ENCODE measurements at regions not wholly inside any gene's neighbourhood (a gene's known extent, or its start where the extent isn't known, plus 50 kb on each side); places are given as distances from the start of the nearest gene placed in this dataset.

DNA sequence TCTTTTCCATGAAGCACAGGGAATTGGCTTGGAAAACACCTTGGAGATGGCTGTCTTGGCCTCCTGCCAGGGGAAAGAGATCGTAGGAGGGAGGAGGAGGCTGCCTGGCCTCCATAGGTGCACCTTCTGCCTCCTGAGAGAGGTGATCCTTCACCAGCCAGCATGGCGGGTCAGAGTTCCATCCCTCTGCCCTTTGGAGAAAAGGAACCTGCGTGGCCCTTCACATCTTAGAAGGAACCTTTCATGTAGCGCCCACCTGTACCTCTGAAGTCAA, 58.2 kb upstream of the DRD2 start:
- H3K36me3 ChIP-seq (ENCODE audit: insufficient read depth, low read length): no peaks in the 10 kb centered on the region
- H3K79me2 ChIP-seq (ENCODE audit: insufficient read depth, low read length): no peaks in the 10 kb centered on the region
- ATAC-seq (ENCODE audit: insufficient read depth, low read depth): no peak
- DNase-seq: no peak
- H2AFZ ChIP-seq (ENCODE audit: low read depth, low read length): no peak overlapping the region
- no peaks in the 10 kb centered on the region for H3K9me3 ChIP-seq (ENCODE audit: insufficient read depth, low read length, severe bottlenecking)
- no peak overlapping the region for H3K27ac ChIP-seq (ENCODE audit: low read length)
- H3K9ac ChIP-seq (ENCODE audit: low read depth, low read length): no peak overlapping the region
- H4K20me1 ChIP-seq (ENCODE audit: insufficient read depth, low read length): no peaks in the 10 kb centered on the region
- H3K4me1 ChIP-seq (ENCODE audit: insufficient read depth, low read length): no peaks in the 10 kb centered on the region
- H3K4me3 ChIP-seq (ENCODE audit: low read depth in 1 of 2, low read length in 2 of 2): no peak overlapping the region
- H3K27me3 ChIP-seq (ENCODE audit: insufficient read depth, low read length, poor library complexity): no peaks in the 10 kb centered on the region
- no peak overlapping the region for H3K4me2 ChIP-seq (ENCODE audit: insufficient read depth, low read length)
- TF ChIP-seq EZH2 (IDR thresholded peaks at IDR 0.05; ENCODE audit: borderline replicate concordance, low read depth, low read length, severe bottlenecking): no peak
- TF ChIP-seq, protein P1, sequence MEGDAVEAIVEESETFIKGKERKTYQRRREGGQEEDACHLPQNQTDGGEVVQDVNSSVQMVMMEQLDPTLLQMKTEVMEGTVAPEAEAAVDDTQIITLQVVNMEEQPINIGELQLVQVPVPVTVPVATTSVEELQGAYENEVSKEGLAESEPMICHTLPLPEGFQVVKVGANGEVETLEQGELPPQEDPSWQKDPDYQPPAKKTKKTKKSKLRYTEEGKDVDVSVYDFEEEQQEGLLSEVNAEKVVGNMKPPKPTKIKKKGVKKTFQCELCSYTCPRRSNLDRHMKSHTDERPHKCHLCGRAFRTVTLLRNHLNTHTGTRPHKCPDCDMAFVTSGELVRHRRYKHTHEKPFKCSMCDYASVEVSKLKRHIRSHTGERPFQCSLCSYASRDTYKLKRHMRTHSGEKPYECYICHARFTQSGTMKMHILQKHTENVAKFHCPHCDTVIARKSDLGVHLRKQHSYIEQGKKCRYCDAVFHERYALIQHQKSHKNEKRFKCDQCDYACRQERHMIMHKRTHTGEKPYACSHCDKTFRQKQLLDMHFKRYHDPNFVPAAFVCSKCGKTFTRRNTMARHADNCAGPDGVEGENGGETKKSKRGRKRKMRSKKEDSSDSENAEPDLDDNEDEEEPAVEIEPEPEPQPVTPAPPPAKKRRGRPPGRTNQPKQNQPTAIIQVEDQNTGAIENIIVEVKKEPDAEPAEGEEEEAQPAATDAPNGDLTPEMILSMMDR (IDR thresholded peaks at IDR 0.05; ENCODE audit: borderline replicate concordance, extremely low read depth, low read length, poor library complexity, severe bottlenecking): no peak

GRCh38 chr11:113532697-113533424, 57.7 kb upstream of the DRD2 start:
- peak; percentile 72 for ATAC-seq (ENCODE audit: insufficient read depth, low read depth)
- Histone ChIP-seq H3K4me2 (ENCODE audit: insufficient read depth, low read length) (no peak overlapping the region), H3K79me2 (ENCODE audit: insufficient read depth, low read length) (no peaks in the 10 kb centered on the region), H3K27me3 (ENCODE audit: insufficient read depth, low read length, poor library complexity) (no peaks in the 10 kb centered on the region), H3K9ac (ENCODE audit: low read depth, low read length) (no peak overlapping the region), H3K9me3 (ENCODE audit: insufficient read depth, low read length, severe bottlenecking) (no peaks in the 10 kb centered on the region), H4K20me1 (ENCODE audit: insufficient read depth, low read length) (no peaks in the 10 kb centered on the region), H3K36me3 (ENCODE audit: insufficient read depth, low read length) (no peaks in the 10 kb centered on the region), H2AFZ (ENCODE audit: low read depth, low read length) (no peak overlapping the region), H3K4me3 (ENCODE audit: low read depth in 1 of 2, low read length in 2 of 2) (no peak overlapping the region), H3K27ac (ENCODE audit: low read length) (no peak overlapping the region), H3K4me1 (ENCODE audit: insufficient read depth, low read length) (no peaks in the 10 kb centered on the region)
- DNase-seq: peak; percentile 61
- TF ChIP-seq EZH2 (IDR thresholded peaks at IDR 0.05; ENCODE audit: borderline replicate concordance, low read depth, low read length, severe bottlenecking): no peak
- TF ChIP-seq, protein P1 (IDR thresholded peaks at IDR 0.05; ENCODE audit: borderline replicate concordance, extremely low read depth, low read length, poor library complexity, severe bottlenecking): peak; percentile 90

GRCh38 chr11:113531575-113532451, 56.6 kb upstream of the DRD2 start:
- Histone ChIP-seq H3K36me3 (ENCODE audit: insufficient read depth, low read length) (no peaks in the 10 kb centered on the region), H3K4me2 (ENCODE audit: insufficient read depth, low read length) (no peak overlapping the region), H2AFZ (ENCODE audit: low read depth, low read length) (no peak overlapping the region), H3K9ac (ENCODE audit: low read depth, low read length) (no peak overlapping the region), H3K79me2 (ENCODE audit: insufficient read depth, low read length) (no peaks in the 10 kb centered on the region), H3K4me3 (ENCODE audit: low read depth in 1 of 2, low read length in 2 of 2) (no peak overlapping the region), H3K27ac (ENCODE audit: low read length) (no peak overlapping the region), H3K4me1 (ENCODE audit: insufficient read depth, low read length) (no peaks in the 10 kb centered on the region), H3K9me3 (ENCODE audit: insufficient read depth, low read length, severe bottlenecking) (no peaks in the 10 kb centered on the region), H3K27me3 (ENCODE audit: insufficient read depth, low read length, poor library complexity) (peaks cover 2% of the 10 kb centered on the region), H4K20me1 (ENCODE audit: insufficient read depth, low read length) (no peaks in the 10 kb centered on the region)
- DNase-seq: no peak
- no peak for TF ChIP-seq EZH2 (IDR thresholded peaks at IDR 0.05; ENCODE audit: borderline replicate concordance, low read depth, low read length, severe bottlenecking)
- TF ChIP-seq, protein P1 (IDR thresholded peaks at IDR 0.05; ENCODE audit: borderline replicate concordance, extremely low read depth, low read length, poor library complexity, severe bottlenecking): no peak
- ATAC-seq (ENCODE audit: insufficient read depth, low read depth): no peak

Data from DND-41 (cell line).